ENCODE measurements at regions not wholly inside any gene's neighbourhood (a gene's known extent, or its start where the extent isn't known, plus 50 kb on each side); places are given as distances from the start of the nearest gene placed in this dataset.

DNA sequence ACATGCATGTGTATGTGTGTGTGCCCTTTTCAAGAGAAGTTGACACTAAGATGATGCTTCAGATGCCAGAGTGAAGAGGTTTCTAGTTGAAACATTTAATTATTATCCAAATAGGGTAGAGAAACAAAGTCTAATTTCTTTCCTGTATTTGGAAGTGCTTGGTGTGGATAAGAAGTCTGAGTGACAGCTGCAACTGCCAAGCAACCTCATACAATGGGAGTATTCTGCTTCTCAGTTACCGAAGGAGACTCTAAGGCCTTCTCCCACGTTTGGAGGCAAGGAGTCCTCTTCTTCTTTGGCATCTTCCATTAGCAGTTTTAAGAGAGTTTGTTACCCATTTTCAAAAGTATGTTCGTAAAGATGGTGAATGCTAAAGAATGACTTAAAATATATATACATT is 82.4 kb downstream of the HDGFL1 start:
- Histone ChIP-seq H3K9me3 (ENCODE audit: severe bottlenecking) (no peaks in the 10 kb centered on the region), H3K36me3 (no peaks in the 10 kb centered on the region), H3K27ac (no peak overlapping the region), H3K4me3 (ENCODE audit: low read depth, low read length) (no peak overlapping the region), H3K27me3 (ENCODE audit: insufficient read depth, low read depth, severe bottlenecking) (no peaks in the 10 kb centered on the region)
- TF ChIP-seq, protein P1, sequence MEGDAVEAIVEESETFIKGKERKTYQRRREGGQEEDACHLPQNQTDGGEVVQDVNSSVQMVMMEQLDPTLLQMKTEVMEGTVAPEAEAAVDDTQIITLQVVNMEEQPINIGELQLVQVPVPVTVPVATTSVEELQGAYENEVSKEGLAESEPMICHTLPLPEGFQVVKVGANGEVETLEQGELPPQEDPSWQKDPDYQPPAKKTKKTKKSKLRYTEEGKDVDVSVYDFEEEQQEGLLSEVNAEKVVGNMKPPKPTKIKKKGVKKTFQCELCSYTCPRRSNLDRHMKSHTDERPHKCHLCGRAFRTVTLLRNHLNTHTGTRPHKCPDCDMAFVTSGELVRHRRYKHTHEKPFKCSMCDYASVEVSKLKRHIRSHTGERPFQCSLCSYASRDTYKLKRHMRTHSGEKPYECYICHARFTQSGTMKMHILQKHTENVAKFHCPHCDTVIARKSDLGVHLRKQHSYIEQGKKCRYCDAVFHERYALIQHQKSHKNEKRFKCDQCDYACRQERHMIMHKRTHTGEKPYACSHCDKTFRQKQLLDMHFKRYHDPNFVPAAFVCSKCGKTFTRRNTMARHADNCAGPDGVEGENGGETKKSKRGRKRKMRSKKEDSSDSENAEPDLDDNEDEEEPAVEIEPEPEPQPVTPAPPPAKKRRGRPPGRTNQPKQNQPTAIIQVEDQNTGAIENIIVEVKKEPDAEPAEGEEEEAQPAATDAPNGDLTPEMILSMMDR (IDR thresholded peaks at IDR 0.05; ENCODE audit: low read depth, low read length) = no peak
- DNase-seq = no peak

DNA sequence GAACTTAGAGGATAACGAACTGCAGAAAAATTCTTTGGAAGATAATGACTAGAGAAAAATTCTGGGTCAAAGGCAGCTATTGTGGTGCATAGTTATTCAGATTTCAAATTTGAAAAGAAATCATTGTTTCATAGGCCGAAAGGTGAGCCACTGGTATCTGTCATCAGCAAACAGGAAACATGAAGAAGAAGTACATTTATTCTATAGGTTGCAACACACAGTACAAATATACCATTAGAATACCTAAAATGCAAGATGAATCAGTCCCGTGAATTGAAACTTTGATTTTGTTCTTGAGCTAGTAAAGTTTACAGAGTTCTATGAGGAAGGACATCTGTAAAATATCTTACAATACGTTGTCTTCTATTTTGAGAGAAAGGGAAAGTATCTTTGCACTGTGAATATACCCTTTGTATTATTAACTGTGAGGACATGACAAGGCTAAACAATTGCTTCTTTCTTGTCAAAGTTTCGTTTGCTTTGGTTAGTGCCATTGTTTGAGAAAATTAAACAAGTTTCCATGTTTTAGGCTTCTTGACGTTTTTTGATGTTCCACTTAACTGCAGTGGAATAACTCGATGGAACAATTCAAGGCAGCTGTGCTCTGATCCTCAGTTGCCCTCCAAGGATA is 84.7 kb downstream of the HDGFL1 start:
- TF ChIP-seq, protein P1 (IDR thresholded peaks at IDR 0.05; ENCODE audit: low read depth, low read length) = no peak

GRCh38 chr6:22656706-22657351 is 87.5 kb downstream of the HDGFL1 start:
- no peaks in the 10 kb centered on the region for H3K36me3 ChIP-seq
- no peak for DNase-seq
- H3K4me3 ChIP-seq (ENCODE audit: low read depth, low read length) = no peak overlapping the region
- no peaks in the 10 kb centered on the region for H3K27me3 ChIP-seq (ENCODE audit: insufficient read depth, low read depth, severe bottlenecking)
- H3K27ac ChIP-seq = no peak overlapping the region
- no peaks in the 10 kb centered on the region for H3K9me3 ChIP-seq (ENCODE audit: severe bottlenecking)
- TF ChIP-seq, protein P1 (IDR thresholded peaks at IDR 0.05; ENCODE audit: low read depth, low read length) = no peak

More for the DNA sequence above, 84.7 kb downstream of the HDGFL1 start:
- no peaks in the 10 kb centered on the region for H3K36me3 ChIP-seq
- no peaks in the 10 kb centered on the region for H3K9me3 ChIP-seq (ENCODE audit: severe bottlenecking)
- H3K27ac ChIP-seq = no peak overlapping the region
- no peak overlapping the region for H3K4me3 ChIP-seq (ENCODE audit: low read depth, low read length)
- no peaks in the 10 kb centered on the region for H3K27me3 ChIP-seq (ENCODE audit: insufficient read depth, low read depth, severe bottlenecking)
- DNase-seq = no peak

- H3K4me3 ChIP-seq (ENCODE audit: low read depth, low read length) = no peak overlapping the region
- TF ChIP-seq, protein P1 (IDR thresholded peaks at IDR 0.05; ENCODE audit: low read depth, low read length) = no peak
- DNase-seq = no peak
- H3K36me3 ChIP-seq = no peaks in the 10 kb centered on the region
- no peak overlapping the region for H3K27ac ChIP-seq
- no peaks in the 10 kb centered on the region for H3K9me3 ChIP-seq (ENCODE audit: severe bottlenecking)
- H3K27me3 ChIP-seq (ENCODE audit: insufficient read depth, low read depth, severe bottlenecking) = no peaks in the 10 kb centered on the region
Observed at GRCh38 chr6:22657352-22657980, 88.1 kb downstream of the HDGFL1 start.

DNA sequence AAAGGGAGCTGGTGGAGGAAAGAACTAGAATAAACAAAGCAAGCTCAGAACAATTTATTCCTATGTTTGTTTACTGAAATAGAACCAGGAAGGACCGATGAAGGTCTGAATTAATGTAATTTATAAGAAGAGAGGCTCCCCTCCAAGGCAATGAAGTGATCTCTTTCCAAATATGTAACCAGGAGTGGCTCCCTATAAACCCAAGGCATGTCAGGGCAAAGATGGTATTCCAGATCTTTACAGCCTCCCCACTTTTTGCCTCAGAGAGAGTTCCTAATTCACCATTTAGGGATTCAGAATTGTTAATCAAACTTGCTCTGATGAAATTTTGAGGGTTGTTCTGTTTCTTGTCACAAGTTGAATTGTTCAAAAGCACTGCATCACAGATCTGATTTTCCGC is 88.8 kb downstream of the HDGFL1 start:
- H3K4me3 ChIP-seq (ENCODE audit: low read depth, low read length) = no peak overlapping the region
- H3K9me3 ChIP-seq (ENCODE audit: severe bottlenecking) = no peaks in the 10 kb centered on the region
- no peaks in the 10 kb centered on the region for H3K27me3 ChIP-seq (ENCODE audit: insufficient read depth, low read depth, severe bottlenecking)
- no peak for DNase-seq
- TF ChIP-seq, protein P1 (IDR thresholded peaks at IDR 0.05; ENCODE audit: low read depth, low read length) = no peak
- no peak overlapping the region for H3K27ac ChIP-seq
- no peaks in the 10 kb centered on the region for H3K36me3 ChIP-seq
